Caco-2 (cell line): ENCODE measurements at regions not wholly inside any gene's neighbourhood (a gene's known extent, or its start where the extent isn't known, plus 50 kb on each side); places are given as distances from the start of the nearest gene placed in this dataset.

Source experiments
- BruUV-seq: library from RNA; stranded (reverse); fragments of 400-500 nt; replicated peaks from 2 replicates; lab custom pipeline; 2021; lab: Mats Ljungman, UMichigan
- CTCF ChIA-PET: fragments of 300-600 bp; sonication (Branson Sonifier 250); formaldehyde crosslinking; loops from one replicate; lab custom pipeline; 2022; ENCODE audit warnings: antibody characterized with exemption; lab: Charles Lee
- POLR2A ChIA-PET: fragments of 300-600 bp; sonication (Branson Sonifier 250); formaldehyde crosslinking; loops from one replicate; lab custom pipeline; 2022; ENCODE audit warnings: antibody characterized with exemption; lab: Charles Lee
- DNase-seq, 2 experiments: peaks; one replicate each; pipeline versions ENCODE4 v3.0.0 to v3.0.0-alpha.2; 2020 to 2022
- H3K27me3 ChIP-seq: replicated peaks from 2 replicates; pipeline ENCODE4 v1.6.0; 2011; ENCODE audit warnings: low read length; ENCODE audit not compliant: control insufficient read depth, insufficient read depth
- H3K36me3 ChIP-seq: 2 replicates; pipeline ENCODE4 v1.5.1; 2011; ENCODE audit warnings: low read length; ENCODE audit not compliant: control insufficient read depth, insufficient read depth
- H3K4me1 ChIP-seq: fragments of 250-450 bp; sonication (Bioruptor Pico); 2 replicates; pipeline ENCODE4 v1.5.1; 2020; ENCODE audit warnings: mild to moderate bottlenecking
- H3K4me3 ChIP-seq: 2 replicates; pipeline ENCODE4 v1.5.1; 2011; ENCODE audit warnings: low read depth, mild to moderate bottlenecking, control low read depth, low read length
- H3K9me3 ChIP-seq: fragments of 250-450 bp; sonication (Bioruptor Pico); 2 replicates; pipeline ENCODE4 v1.5.1; 2020; ENCODE audit warnings: mild to moderate bottlenecking, moderate library complexity
- H3K27ac Mint-ChIP-seq: one replicate; pipeline ENCODE4 v1.8.0; 2022; ENCODE audit warnings: mixed read lengths; ENCODE audit not compliant: unreplicated experiment
- H3K27me3 Mint-ChIP-seq: one replicate; pipeline ENCODE4 v1.8.0; 2022; ENCODE audit warnings: mixed read lengths; ENCODE audit not compliant: insufficient read depth, unreplicated experiment
- H3K36me3 Mint-ChIP-seq: one replicate; pipeline ENCODE4 v1.8.0; 2022; ENCODE audit warnings: mild to moderate bottlenecking, mixed read lengths; ENCODE audit not compliant: insufficient read depth, unreplicated experiment
- H3K4me1 Mint-ChIP-seq: one replicate; pipeline ENCODE4 v1.8.0; 2022; ENCODE audit warnings: low read depth, mixed read lengths; ENCODE audit not compliant: unreplicated experiment
- H3K4me3 Mint-ChIP-seq: one replicate; pipeline ENCODE4 v1.8.0; 2022; ENCODE audit warnings: mild to moderate bottlenecking, moderate library complexity, mixed read lengths; ENCODE audit not compliant: unreplicated experiment
- H3K9me3 Mint-ChIP-seq: one replicate; pipeline ENCODE4 v1.8.0; 2022; ENCODE audit warnings: mixed read lengths; ENCODE audit not compliant: unreplicated experiment
- CTCF ChIP-seq, 2 experiments: fragments of 200-600 bp in 1 of 2; IDR thresholded peaks; 1 replicate in 1 of 2; 2 replicates in 1 of 2; pipeline versions ENCODE4 v1.5.1 to v1.8.0; 2011 to 2022; ENCODE audit warnings: antibody characterized with exemption in 1 of 2, control low read depth in 1 of 2, inconsistent platforms in 1 of 2, low read depth in 1 of 2, low read length in 1 of 2, mild to moderate bottlenecking in 1 of 2, moderate library complexity in 1 of 2; ENCODE audit not compliant: insufficient read depth in 1 of 2, severe bottlenecking in 1 of 2, unreplicated experiment in 1 of 2
- intact Hi-C: fragments of 100-400 bp; cut with micrococcal nuclease; formaldehyde crosslinking; loops from one replicate; pipeline ENCODE4 v1.10.0; 2022; ENCODE audit not compliant: unreplicated experiment

GRCh38 chr13:78762825-78763224 is 103.9 kb upstream of the OBI1 start:
- Mint-ChIP-seq H3K9me3 (no peaks in the 10 kb centered on the region), H3K27me3 (peaks cover 16% of the 10 kb centered on the region), H3K36me3 (peaks cover 10% of the 10 kb centered on the region), H3K4me1 (no peaks in the 10 kb centered on the region), H3K4me3 (no peak overlapping the region), H3K27ac (no peak overlapping the region)
- ChIA-PET CTCF (no interaction called here), POLR2A (no interaction called here)
- Histone ChIP-seq H3K4me1 (no peaks in the 10 kb centered on the region), H3K27me3 (no peaks in the 10 kb centered on the region), H3K4me3 (no peak overlapping the region), H3K9me3 (no peaks in the 10 kb centered on the region), H3K36me3 (no peaks in the 10 kb centered on the region)
- BruUV-seq, result no TSS peak
- intact Hi-C loops, result no loop called here
- no peak for DNase-seq
- no peak for TF ChIP-seq CTCF (IDR thresholded peaks at IDR 0.05; ENCODE audit: insufficient read depth in 1 of 2, low read depth in 1 of 2, low read length in 1 of 2, severe bottlenecking in 1 of 2, unreplicated experiment in 1 of 2)

GRCh38 chr13:78759704-78760103 is 100.7 kb upstream of the OBI1 start:
- ChIA-PET CTCF (no interaction called here), POLR2A (no interaction called here)
- peaks cover 5% of the 10 kb centered on the region for H3K36me3 Mint-ChIP-seq
- no peak for TF ChIP-seq CTCF (IDR thresholded peaks at IDR 0.05; ENCODE audit: insufficient read depth in 1 of 2, low read depth in 1 of 2, low read length in 1 of 2, severe bottlenecking in 1 of 2, unreplicated experiment in 1 of 2)
- H3K4me1 Mint-ChIP-seq, result no peaks in the 10 kb centered on the region
- H3K27me3 Mint-ChIP-seq, result peaks cover 19% of the 10 kb centered on the region
- H3K27me3 ChIP-seq, result no peaks in the 10 kb centered on the region; the same call in 1 of the 2 replicates
- no peak overlapping the region for H3K27ac Mint-ChIP-seq
- H3K4me3 ChIP-seq, result no peak overlapping the region
- H3K4me1 ChIP-seq, result no peaks in the 10 kb centered on the region
- BruUV-seq, result no TSS peak
- DNase-seq, result no peak
- no peaks in the 10 kb centered on the region for H3K9me3 Mint-ChIP-seq
- H3K36me3 ChIP-seq, result no peaks in the 10 kb centered on the region
- no peak overlapping the region for H3K4me3 Mint-ChIP-seq
- intact Hi-C loops, result loop anchor here (10.0 kb wide), 1 partner anchor 625 kb away; no protein-coding TSS in a partner anchor
- H3K9me3 ChIP-seq, result no peaks in the 10 kb centered on the region

GRCh38 chr13:78758549-78758948 is 99.6 kb upstream of the OBI1 start:
- Mint-ChIP-seq H3K4me3 (no peak overlapping the region), H3K27ac (no peak overlapping the region), H3K9me3 (no peaks in the 10 kb centered on the region), H3K4me1 (no peaks in the 10 kb centered on the region), H3K36me3 (peaks cover 5% of the 10 kb centered on the region), H3K27me3 (peaks cover 21% of the 10 kb centered on the region)
- intact Hi-C loops, result loop anchor here (10.0 kb wide), 1 partner anchor 624 kb away; no protein-coding TSS in a partner anchor
- no peaks in the 10 kb centered on the region for H3K9me3 ChIP-seq
- TF ChIP-seq CTCF (IDR thresholded peaks at IDR 0.05; ENCODE audit: insufficient read depth in 1 of 2, low read depth in 1 of 2, low read length in 1 of 2, severe bottlenecking in 1 of 2, unreplicated experiment in 1 of 2), result no peak
- no peaks in the 10 kb centered on the region; the same call in 1 of the 2 replicates for H3K27me3 ChIP-seq
- no peak overlapping the region for H3K4me3 ChIP-seq
- CTCF ChIA-PET, result no interaction called here
- POLR2A ChIA-PET, result no interaction called here
- H3K4me1 ChIP-seq, result no peaks in the 10 kb centered on the region
- no peak for DNase-seq
- no peaks in the 10 kb centered on the region for H3K36me3 ChIP-seq
- BruUV-seq, result no TSS peak
